ENCODE measurements at regions not wholly inside any gene's neighbourhood (a gene's known extent, or its start where the extent isn't known, plus 50 kb on each side); places are given as distances from the start of the nearest gene placed in this dataset.
"Not testable (repeated sequence)": the region's sequence is repeated elsewhere in the genome, so short reads cannot be mapped to it uniquely, and the experiment has no call there.

DNA sequence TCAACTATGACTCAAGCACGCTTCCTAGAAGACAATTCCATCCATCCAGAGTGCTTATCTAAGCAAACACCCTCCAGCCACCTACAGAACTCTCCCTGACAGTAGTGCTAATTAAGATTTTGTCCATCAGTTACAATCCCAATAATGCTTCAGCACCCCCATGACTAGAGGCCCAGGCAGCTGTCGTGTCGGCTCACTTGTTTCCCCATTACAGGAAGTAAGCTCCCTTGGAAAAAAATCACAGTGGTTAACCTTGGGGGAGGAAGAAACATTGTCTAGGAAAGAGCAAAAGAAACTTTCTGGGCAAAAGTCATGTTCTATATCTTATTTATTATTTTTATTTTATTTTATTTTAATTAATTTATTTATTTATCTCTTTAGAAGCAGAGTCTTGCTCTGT lies 108.8 kb upstream of the LPAR1 start:
- no peak for DNase-seq

DNA sequence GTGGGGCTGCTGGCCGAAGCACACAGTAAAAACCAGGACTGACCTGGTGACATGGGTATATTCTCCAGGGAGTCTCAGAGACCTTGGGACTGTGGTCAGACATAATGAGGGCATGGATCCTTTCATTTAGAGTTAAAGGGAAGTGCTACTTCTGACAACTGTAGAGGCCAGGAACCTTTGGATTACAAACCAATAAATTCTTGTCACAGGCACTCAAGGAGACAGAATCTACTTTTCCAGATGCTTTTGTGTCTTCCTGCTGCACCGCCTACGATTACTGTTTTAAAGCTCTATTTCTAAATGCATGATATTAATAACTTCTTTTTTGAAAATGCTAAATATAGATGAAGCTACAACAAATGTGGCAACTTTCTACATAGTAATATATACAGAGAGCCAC lies 106.5 kb upstream of the LPAR1 start:
- DNase-seq, result no peak

DNA sequence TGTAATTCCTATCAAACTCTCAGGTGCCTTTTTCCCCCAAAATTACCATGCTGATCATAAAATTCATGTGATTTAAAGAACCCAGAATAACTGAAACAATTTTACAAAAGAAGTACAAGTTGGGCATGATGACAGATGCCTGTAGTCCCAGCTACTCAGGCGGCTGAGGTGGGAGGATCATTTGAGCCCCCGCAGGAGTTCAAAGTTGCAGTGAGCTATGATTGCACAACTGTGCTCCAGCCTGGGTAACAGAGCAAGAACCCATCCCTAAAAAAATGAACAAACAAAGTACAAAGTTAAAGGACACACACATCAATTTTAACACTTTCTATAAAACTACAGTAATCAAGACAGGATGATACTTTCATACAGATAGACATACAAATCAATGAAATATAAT lies 97.9 kb upstream of the LPAR1 start:
- DNase-seq, result no peak

DNA sequence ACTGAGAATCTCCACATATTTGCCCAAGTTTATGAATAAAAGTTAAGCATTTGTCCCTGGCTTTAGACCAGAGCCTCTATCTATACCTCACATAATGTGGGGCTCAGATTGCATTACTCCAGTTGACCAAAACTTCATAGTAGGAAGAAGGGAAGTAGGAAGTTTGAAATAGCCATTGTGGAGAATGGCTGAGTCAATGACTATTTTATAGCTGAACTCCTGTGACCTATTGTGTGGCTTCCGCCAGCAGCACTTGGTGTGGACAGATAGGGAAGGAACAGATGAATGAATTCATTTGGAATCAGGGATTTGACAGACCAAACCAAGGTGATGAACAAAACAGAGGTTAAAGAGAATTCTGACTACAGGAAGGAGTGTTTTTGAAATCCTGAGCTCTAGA lies 92.9 kb upstream of the LPAR1 start:
- DNase-seq, result no peak

DNA sequence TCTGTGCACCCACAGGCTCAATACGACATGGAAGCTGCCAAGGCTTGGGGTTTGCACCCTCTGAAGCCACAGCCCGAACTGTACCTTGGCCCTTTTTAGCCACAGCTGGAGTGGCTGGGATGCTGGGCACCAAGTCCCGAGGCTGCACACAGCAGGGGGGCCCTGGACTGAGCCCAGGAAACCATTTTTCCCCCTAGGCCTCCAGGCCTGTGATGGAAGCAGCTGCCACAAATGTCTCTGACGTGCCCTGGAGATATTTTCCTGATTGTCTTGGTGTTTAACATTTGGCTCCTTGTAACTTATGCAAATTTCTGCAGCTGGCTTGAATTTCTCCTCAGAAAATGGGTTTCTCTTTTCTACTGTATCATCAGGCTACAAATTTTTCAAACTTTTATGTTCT lies 82.3 kb upstream of the LPAR1 start:
- no peak for DNase-seq

DNA sequence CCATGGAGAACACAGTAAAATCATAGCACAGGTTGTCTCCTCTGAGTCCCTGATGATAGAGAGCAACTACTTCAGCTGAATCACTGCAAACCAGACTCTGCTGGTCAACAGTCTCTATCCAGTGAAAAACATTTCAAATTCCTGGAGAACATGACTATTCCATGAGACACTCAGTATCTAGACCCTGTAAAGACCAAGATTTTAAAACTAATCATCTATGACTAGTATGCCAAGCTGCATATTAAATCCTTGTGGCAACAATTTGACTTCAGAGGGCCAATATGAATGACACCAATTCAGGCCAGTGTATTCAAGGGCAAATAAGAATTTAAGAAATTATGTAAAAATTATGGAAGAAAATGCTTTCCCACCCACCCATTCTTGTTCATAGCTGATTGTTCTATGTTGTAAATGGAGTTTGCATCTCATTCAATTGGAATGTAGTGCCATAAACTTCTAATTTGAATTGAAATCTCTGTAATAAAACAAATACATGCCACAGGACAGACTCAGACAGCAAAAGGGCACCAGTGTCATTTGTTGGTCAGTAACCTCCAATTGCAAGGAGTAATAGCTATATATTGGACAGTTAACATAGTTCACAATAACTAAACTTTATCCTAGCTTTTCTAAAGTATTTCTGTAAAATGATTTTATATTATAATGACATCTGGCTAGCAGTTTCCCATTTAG lies 80.1 kb upstream of the LPAR1 start:
- no peak for DNase-seq

DNA sequence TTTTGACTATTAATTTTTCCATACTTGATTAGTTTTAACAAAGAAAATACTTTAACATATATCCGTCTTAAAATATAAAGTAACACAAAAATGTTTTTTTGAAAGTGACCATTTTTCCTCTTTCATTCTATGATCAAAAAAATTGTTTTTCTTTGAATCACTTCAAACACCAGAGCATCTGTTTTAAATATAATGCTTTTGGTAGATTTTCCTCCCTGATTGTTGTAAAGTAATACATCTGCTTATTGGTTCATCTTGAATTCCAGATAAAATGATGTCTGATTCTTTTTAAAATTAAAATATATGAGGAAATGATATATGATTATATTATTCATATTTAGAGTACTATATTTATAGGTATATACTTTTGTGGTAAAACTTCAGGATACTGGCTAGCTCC lies 76.2 kb upstream of the LPAR1 start:
- DNase-seq, result no peak

DNA sequence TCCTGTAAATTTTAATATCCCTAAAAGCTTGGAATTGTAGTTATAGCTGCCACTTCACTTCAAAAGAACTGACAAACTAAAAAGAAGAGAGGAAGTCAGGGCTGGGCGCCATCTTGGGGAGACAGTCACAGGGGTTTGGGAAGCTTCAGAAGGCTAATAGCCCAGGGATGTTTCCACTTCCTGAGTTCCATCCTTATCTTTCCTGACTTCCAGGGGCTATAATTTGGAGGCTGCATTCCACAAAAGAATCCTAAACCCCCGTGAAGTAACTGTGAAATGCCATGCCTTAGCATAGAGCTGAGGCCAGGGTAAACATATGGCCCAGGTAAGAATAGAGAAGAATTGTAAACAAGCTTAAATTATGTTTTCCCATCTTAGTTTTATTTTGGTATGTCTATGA lies 75.4 kb upstream of the LPAR1 start:
- DNase-seq, result no peak

DNA sequence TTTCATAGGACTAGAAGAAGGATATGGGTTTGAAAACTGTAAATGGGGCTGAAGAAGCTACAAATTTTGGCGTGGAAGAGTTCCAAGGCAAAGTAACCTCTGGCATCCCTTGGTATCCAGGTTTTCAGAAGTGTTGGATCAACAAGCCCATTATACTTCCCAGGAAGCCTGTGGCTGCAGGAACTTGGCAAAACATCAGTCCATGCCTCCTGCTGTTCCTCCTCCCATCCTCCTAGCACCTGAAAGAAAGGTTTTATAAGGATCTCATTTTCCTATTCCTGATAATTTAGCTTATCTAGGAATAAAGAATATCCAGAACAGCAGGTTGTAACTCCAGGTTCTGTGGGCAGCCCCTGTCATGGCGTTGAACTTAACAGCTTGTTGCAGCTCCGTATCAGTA lies 72.5 kb upstream of the LPAR1 start:
- DNase-seq, result no peak

DNA sequence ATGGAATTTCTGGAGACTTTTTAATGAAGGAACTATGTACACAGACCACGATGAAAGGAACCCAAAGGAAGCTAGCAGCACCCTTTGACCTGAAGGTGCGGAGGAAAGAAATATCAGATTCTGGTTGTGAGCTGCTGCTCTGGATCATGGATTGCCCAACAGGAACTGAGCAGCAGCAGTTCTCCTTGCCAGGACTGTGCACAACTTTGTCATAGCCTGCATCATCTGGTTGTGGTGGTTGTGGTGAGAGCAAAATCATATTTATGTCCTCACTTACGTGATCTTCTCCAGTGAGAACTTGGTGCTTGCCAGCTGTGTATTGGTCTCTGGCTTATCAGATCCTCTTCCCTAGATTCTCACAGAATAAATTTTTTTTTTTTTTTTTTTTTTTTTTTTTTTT lies 70.7 kb upstream of the LPAR1 start:
- peak; percentile 1 to 36 for DNase-seq

DNA sequence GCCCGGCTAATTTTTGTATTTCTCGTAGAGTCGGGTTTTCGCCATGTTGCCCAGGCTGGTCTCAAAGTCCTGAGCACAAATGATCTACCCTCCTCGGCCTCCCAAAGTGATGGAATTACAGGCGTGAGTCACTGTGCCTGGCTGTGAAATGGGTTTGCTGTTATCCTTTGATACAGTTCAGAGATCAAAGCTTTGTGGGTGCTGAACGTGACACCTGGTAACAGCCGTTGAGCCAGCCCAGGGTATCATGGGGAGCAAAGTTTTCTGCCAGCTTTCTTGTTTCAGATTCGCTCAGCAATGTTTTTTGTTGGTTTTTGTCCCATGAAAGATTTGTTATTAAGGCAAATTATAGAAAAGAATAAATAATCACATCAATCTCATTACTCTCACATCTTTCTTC lies 68.9 kb upstream of the LPAR1 start:
- DNase-seq, result no peak

DNA sequence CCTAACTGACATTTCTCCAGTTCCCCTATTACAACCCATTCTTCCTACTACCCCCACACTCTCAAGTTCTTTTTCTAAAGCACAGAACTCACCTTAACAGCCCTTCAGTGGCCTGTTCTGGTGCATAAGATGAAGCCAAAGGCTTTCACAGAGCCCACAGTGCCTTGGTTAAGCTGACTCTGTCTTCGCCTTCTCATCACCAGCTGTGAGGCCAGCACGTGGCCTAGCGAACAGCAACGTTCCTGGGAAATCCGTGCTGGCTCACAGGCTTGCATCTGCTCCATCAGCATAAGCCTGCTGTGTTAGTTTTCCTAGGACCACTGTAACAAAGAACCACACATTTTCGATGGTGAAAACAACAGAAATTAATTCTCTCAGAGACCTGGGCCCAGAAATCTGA lies 67.9 kb upstream of the LPAR1 start:
- DNase-seq, result no peak

DNA sequence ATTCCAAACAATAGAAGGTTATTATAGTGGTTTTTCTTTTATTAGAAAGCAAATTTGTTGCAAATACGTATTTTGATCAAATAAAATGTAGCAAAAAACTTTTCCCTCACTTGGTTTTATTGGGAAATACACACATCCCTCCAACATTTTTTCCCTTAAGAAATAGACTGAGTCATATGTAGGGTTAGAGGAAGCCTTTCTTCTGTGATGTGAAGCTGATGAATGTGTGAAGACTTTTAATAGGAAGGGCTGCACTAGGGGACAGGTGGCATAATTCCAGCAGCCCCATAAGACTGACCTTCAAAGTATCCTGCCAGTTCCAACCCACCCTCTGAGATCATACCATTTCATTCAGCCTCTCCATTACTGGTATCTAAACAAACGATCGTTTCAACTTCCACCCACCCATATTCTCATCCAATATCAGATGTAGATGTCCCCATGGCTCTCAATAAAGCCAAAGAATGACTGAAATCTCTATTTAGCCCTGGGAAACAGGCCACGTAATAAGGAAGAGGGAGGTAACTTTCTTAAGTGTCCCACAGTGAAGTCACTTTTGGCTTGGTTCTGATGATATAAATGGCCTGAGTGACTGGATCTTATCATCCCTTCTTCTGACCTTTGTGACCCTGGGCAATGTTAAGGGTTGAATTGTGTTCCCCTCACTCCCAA lies 64.7 kb upstream of the LPAR1 start:
- DNase-seq, result no peak

DNA sequence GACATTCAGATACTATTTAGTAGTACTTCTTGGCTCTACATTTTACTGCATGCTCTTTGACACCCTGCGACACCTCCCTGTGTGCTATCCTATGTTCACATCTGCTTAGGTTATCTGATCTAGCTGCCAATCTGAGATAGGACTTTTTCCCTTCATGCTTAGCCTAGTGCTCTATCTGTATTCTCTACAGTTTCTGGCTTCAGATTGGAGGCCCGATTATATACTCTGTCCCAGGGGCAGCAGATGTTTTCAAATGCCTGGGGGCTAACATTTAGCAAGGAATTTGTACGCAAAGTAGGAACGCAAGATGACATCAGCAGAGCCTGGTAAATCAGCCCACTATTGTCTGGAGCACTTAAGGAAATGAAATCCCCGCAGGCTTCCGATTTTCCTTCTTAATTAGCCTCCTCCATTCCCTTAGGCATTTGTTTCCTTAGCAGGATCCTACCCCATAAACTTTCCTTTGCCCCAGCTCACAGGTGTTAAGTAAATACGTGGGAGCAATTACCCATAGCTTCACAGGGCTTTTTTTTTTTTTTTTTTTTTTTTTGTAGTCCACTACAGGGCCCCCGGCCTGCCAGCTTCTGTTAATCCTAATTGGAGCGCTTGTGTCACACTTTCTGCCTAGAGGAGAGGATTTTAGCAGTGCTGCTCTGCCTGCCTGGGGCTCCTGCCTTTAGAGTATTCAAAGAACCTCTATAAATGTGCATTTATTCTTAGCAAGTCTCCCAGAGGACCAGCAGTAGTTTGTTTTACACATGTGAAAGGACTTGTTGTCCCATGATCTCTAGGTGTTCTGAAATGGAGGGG lies 61.1 kb upstream of the LPAR1 start:
- no peak for DNase-seq

DNA sequence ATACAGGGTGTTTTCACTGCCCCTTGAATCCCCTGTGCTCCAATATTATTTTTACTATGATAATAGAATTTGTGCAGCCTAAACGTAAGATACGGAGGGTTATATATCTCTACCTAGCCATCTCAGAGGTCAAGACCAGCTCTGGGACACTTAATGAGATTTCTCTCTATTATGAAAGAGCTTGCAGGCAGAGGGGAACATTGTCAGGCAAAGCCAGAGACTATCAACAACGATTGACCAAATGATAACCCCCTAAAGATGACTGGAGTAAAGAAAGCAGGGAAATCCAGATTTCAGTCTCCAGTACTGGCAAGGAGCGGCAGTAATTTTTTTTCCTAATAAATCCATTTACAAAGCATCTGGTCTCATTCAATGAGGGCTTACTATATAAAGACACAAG lies 59.8 kb upstream of the LPAR1 start:
- no peak for DNase-seq

DNA sequence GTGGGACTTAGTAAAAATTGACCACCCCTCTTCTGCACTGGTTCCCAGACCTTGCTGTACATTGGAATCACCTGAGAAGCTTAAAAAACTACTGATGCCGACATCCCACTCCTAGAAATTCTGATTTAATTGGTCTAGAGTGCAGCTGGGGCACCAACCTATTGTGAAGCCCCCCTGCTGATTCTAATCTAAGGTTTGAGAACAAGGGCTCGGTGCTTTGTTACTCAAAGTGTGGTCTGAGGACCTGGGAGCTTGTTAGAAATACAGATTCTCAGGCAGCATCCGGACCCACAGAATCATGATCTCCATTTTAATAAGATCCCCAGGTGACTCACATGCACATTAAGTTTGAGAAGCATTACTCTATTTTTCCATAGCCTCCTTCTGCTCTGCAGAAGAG lies 57.8 kb upstream of the LPAR1 start:
- DNase-seq, result no peak

DNA sequence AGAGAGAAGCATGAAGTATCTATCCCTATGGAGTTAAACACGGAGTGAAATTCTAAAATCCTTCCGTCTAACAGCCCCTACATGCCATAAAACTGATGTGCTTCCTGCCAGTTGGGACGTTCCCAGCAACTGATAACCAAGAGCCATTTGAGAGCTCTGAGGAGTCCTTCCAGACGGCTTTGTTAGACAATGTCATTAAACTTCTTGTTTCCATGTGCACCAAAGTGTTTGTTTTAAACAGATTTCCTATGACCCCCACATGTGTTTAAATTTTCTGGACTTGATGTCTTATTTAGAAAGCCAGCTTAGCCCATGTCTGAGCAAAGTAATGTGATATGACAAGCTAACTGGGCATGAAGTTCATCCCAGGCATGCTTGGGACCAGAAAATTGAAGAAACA lies 57.2 kb upstream of the LPAR1 start:
- no peak for DNase-seq

DNA sequence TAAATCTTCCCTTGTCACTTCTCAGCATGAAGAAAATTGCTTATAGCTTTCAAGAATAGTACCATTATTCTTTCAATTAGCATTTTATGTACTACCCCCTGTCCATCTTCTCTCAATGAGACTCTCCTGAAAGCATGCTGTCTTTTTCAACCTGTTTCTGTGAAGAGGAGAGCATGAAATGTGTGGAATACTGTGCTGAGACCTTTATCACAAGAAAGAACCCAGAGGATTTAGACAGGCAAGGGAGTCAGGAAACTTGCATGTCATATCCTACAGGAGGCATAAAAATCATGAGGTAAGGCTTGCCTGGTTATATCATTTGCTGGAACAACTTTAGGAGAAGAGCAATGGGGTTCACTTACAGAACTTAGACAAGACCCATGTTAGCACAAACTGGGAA lies 56.7 kb upstream of the LPAR1 start:
- no peak for DNase-seq

DNA sequence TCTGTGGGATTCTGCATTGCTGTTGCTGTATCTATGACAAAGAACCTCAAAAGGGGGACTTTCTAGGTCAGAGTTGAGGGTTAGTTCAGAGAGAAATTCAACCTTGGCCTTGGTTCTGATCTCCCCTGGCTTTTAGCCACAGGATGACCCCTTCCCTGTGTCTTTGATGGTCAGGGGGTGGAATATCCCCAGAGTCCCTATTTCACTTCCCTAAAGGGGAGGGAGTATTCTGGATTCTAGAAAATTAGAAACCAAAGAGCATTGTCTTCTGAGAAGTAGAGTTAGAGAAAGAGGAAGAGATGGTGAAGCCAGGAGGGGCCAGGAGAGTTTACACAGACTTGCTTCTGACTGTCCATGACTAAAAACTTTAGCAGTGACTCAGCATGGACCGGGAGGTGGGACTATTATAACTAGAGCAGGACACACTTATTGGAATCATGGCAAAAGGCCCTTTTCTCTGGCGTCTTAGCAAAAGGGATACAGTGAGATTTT lies 56.2 kb upstream of the LPAR1 start:
- peak in 1 of 2 donors; percentile 44 for DNase-seq

DNA sequence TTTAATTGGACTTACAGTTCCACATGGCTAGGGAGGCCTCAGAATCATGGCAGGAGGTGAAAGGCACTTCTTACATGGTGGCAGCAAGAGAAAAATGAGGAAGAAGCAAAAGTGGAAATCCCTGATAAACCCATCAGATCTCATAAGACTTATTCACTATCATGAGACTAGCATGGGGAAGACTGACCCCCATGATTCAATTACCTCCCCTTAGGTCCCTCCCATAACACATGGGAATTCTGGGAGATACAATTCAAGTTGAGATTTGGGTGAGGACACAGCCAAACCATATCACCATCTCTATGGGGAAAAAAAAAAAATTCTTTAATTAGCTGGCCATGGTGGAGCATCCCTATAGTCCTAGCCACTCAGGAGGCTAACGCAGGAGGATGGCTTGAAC lies 53.9 kb upstream of the LPAR1 start:
- not testable (repeated sequence) for DNase-seq
